Daoy (cell line): ENCODE measurements at regions not wholly inside any gene's neighbourhood (a gene's known extent, or its start where the extent isn't known, plus 50 kb on each side); places are given as distances from the start of the nearest gene placed in this dataset.
A peak's percentile ranks its signal among the peaks of the same experiment; 100 is the strongest.
"Not testable (repeated sequence)": the region's sequence is repeated elsewhere in the genome, so short reads cannot be mapped to it uniquely, and the experiment has no call there.

Experiments
- DNase-seq: peaks from one replicate; pipeline ENCODE4 v3.0.0-alpha.2; 2015; ENCODE audit warnings: low read depth

DNA sequence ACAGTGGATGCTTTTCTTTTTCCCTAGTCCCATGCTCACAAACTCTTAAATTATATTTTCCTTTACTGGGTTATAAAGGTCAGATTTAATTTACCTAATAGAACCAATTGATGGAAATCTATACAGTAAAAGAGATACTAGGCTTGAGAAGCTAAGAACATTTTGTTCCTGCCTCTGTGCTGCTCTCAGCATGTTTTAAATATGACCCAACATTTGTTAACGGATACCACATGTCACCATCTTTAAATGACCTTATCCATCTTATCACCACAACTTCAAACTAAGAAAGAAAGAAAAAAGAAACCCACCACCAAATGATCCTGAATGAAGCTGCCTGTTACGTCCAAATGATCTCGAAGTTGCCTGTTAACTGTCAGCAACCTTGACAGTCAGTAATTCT, 334.7 kb upstream of the ZNF608 start:
- DNase-seq: no peak

DNA sequence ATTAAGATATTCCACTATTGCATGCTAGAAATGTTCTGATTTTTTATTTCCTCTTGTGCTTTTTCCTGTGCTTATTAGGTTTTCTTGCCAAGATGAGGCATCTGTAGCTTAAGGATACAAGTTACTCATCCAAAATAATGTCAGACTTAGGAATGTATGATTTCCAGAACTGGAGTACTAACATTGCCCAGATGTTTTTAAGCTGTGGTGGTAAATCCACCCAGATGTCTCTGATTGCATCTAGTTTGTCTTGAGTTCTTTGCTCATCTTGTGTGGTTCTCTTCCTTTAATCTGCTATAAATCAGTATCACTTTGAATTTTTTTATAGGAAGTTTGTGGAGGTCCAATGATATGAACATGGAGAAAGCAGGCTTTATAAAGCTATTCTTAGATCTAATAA, 337.5 kb upstream of the ZNF608 start:
- DNase-seq: no peak

DNA sequence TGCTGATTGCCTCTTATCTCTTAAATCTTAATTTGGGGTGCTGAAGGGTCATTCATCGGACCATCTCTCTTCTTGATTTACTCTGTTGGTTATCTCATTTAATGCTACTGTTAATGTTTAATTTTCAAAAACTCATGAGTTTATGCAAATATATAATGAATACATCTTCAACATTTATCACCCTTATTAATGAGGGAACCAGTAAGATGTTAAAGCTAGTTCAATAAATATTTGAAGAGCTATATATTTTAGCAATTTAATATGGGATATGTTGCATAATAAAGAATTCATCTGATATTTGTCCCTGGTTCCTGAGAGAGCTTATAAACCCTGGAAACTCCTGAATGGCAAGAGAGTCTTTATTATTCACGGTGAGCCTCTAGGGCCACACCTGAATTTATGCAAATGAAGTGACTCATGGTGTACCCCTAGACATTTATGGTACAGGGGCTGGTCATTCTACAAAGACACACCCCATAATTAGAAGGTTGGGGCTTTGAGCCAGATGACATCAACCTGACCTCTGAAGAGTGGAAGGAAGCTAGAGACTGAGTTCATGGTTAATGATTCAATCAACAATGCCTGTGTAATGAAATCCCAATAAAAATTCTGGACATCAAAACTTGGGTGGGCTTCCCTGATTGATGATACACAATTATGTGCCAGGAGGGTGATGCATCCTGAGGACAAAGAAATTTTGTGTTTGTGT, 339.5 kb upstream of the ZNF608 start:
- no peak for DNase-seq

DNA sequence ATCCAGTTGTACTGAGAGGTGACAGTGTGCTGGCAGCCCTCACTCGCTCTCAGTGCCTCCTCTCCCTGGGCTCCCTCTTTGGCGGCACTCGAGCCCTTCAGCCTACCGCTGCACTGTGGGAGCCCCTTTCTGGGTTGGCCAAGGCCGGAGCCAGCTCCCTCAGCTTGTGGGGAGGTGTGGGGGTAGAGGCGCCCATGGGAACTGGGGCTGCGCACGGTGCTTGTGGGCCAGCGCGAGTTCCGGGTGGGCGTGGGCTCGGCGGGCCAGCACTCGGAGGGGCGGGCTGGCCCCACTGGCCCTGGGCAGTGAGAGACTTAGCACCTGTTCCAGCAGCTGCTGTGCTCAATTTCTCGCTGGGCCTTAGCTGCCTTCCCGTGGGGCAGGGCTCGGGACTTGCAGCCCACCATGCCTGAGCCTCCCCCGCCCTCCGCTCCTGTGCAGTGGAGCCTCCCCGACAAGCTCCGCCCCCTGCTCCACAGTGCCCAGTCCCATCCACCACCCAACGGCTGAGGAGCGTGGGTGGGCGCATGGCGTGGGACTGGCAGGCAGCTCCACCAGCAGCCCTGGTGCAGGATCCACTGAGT, 342.2 kb upstream of the ZNF608 start:
- no peak for DNase-seq

DNA sequence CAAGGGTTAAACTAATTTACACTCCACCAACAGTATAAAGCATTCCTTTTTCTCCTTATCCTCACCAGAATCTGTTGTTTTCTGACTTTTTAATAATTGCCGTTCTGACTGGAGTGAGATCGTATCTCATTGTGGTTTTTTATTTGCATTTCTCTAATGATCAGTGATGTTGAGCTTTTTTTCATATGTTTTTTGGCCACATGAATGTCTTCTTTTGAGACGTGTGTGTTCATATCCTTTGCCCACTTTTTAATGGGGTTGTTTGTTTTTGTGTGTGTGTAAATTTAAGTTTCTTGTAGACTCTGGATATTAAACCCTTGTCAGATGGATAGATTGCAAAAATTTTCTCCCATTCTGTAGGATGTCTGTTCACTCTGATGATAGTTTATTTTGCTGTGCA, 345.7 kb upstream of the ZNF608 start:
- not testable (repeated sequence) for DNase-seq

DNA sequence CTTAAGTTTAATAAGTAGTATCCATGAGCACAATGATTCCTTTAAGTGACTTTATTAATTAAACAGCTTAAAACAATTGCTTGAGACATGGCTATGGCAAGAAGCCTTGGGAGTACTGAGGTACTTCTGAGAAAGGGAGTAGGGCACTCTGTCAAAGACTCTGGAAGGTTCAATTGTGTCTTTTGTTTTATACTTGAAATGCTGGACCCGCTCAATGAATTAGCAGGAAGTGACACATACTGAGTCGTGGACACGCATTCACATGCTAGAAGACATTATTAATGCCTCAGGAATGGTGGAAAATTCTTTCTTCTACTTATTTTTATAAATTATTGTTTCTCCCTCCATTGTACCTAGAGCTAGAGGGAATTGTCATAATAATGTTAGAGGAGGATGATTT, 347.3 kb upstream of the ZNF608 start:
- peak; percentile 70 for DNase-seq

DNA sequence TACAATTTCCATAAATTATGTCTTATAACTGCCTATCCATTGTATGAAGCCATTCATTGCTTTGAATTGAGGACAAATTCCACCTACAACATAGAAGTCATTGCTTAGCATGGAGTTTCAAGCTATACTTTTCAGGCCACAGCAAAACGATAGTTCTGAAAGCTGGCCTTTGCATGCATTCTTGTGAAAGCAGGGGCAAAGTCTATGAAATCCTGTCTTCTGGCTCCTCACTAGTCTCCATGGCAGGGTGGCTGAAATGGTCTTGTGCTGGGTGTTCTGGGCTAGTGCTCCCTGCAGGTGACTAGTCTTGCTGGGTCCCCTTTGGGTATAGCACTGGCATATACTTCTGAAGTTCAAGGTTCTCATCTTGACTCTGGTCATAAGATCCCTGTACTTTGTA, 353.9 kb upstream of the ZNF608 start:
- DNase-seq: no peak

DNA sequence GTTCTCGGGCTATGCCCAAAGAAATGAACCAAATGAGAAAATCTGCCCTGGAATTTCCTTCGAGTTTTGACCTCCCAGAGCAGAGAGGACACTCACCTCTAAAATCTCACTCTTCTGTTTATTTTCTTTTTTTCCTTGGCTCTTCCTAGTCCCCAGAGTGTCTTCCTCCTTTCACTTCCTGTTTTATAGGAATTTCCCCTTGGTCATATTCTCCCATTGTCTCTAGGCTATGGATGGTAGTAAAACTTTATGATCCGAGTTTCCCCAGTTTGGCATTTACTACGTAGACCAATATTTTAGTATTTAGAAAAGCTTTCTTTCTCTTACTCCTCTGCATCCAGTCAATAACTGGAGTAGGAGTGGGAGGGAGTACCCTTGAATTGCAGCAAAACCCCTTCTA, 354.5 kb upstream of the ZNF608 start:
- no peak for DNase-seq

DNA sequence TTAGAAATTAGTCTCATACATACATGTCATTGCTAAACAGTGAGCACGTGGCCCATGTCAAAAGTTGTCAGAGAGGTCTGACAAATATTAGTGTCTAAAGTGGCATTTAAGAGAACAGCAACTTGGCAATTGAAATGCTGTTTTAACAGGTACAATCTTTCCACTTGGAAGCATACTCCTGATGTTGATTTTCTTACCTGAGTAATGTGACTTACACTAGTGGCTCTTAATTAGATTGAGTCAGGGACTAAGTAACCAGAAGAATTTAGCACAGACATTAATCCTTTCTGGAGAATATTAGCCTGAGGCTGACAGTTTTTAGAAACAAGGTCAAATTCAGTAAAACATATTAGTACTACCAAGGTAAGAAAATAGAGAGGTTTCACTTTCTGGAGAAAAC, 357.0 kb upstream of the ZNF608 start:
- DNase-seq: no peak

DNA sequence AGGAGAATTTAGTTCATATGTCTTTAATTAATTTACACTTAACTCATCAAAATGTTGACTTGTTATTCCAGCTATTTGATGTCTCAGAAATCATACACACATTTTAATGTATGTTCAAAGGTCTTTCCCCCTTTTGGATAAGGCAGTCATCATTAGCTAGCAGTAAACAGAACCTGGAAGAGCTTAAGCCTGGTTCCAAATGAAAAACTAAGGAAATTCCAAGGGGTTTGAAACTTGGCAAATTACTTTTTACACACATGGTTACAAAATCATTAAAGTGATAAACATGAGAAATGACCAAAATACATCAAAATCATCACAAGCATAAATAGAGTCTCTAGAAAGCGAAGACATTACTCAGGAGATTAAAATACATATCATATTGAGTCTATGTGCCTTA, 359.8 kb upstream of the ZNF608 start:
- no peak for DNase-seq

DNA sequence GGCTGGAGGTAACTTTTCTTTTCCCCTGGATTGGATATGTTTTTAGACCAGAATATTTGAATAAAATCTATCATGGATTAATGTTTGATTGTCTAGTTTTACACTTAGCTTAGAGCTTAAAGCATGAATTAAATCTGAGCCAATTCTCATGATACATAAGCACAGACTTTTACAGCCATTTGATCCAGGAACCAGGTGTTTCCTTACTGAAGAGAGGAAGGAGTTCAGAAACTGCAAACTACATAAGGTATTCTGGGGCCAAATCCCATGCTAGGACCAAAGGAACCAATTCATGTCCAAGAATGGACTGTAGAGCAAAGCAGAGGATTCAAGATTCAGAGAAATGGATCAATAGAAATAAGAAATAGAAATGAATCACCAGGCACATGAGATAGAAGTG, 360.4 kb upstream of the ZNF608 start:
- no peak for DNase-seq

DNA sequence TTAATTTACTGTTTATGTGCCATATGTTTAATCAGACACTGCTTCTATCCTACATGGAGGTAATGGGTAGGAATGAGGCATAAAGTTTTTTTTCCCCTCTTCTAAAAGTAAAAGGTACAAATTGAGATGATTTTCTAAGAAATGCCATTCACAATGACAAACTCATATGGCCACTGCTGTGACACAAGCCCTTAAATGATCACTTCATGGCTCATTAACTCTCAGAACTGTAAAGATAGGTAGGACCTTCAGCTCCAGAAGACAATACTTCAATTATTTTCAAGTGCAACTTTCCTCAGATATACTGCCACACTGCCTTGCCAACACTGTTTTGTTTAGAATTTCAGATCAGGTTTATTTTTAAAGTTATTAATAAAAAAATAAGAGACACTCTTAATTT, 362.9 kb upstream of the ZNF608 start:
- DNase-seq: no peak

DNA sequence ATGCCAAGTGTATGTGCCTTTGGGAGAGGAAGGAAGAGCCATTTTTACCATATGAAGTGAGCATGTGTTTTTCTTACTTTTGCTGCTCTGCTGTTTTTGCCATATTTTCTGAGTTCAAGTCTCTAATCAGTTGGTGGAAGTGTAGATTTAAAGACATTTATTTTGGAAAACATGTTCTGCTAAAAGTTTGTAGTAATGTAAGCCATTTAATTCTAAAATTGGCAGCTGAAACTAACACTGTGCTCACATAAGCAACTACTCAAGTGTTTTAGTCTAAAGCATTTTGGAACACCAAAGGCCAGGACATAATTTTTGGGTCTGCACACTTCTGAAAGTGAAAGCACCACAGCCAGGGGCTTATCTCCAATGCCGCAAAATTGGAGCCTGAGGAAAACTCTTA, 363.4 kb upstream of the ZNF608 start:
- DNase-seq: no peak

DNA sequence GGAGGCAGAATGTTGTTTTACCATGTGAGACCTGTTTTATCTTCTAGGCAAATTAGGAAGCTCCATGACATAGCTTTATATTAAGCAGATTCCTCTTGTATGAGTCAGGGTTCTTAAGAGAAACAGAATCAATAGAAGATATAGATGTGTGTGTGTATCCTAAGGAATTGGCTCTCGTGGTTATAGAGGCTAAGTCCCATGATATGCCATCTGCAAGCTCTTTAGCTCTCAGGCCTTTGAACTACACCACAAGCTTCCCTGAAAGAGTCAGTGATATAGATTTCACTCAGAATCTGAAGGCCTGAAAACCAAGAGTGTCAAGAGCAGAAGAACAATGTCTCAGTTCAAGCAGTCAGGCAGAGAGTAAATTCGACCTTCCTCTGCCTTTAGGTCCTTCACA, 365.8 kb upstream of the ZNF608 start:
- DNase-seq: no peak

DNA sequence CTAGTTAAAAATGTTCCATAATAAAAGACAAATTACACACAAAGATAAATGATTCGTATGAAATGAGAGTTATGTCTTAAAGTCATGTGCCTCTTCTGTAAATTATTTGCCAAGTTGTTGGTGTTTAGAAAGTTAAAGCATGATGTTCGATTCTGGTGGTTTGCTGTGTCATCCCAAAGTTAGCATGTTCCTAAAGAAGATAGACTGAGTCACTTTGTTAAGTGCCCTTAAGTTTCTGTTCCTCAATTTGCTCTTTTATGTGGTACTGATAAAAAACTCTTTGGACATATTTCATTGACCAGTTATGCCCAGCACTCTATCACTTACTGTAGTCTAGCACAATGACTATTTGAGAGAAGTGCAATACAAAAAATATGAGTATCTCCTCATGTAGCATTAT, 366.9 kb upstream of the ZNF608 start:
- DNase-seq: no peak

DNA sequence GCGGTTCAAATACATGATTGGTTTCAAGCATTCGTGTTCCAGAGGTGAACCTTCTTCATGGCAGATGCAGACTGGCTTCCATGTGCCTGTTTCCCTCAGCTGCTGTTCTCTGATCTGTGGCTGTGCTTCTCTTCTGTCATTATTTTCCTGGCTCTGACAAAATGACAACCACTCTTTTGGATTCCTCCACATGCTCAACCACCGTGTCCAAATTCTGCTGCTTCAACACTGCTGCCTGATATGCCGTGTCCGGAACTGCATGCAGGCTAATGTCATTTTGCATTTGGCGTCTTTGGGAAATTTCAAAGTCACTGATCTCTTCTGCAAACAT, 368.7 kb upstream of the ZNF608 start:
- DNase-seq: no peak

DNA sequence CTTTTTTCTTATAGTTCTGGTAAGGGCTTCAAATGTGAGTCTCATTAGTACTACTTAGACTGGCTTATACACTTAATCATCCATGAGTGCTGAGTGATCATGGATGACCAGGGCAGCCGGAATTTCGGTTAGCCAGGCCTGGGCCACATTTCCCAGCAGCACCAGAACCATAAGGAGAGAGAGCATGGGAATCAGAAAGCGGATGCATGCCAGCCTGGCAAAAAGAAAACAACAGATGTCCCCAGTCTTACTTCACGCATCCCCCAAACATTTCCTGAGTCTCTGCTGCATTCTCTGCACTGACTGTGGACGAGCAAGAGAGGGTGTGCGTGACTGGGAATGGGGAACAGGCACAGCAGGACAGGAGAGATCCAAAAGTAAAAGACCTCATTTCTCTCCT, 371.1 kb upstream of the ZNF608 start:
- peak; percentile 7 for DNase-seq

DNA sequence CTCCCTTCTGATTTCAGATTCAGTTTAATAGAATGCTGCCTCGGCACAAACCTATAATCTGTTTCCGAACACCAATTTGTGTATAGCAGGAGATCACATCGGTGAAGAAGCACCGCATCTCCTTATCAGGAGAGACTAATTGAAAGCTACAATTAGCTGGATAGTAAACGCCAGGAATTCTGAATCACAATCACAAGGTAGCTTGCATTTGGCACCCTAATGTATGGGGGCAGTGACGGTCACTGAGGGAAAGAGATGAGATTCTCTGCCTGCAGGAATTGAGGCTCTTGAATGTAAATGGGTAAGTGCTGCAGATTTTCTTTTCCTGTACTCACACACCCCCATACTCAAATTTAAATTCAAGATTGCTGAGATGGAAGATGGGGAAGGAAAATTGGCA, 373.6 kb upstream of the ZNF608 start:
- DNase-seq: no peak

DNA sequence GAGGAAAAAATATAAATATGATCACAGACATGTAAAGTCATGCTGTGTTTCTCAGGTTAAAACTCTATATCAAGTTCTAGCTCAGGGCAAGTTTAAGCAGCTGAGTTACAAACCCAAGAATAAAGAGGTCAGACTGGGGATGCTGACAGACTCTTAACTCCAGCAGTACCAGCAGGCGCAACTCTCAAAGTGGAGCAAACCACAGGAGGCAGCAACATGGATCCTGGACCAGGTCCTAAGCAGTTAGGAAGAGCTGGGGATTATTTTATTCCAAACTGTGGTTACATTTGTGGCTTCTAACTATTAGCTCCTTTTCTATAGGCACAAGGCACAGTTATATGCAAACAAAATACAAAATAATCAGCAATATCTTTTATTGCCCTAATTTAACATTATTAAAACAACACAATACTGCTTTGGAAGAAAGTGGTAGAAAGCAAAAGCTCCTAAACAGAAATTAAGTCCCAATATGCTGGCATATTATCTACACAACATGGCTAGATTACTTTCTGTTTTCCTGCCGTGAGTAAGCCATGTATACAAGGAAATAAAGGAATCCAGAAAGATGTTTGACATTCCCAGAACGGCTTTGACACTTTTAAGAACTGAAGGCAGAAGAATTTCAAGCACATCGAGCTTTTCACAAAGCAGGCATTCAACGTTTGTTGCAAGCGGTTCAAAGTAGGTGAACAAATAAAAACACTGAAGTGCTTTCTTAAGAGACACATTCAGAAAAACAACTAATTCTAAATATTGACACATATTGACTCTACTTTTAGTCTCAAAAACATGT, 378.8 kb upstream of the ZNF608 start:
- DNase-seq: peak; percentile 9

DNA sequence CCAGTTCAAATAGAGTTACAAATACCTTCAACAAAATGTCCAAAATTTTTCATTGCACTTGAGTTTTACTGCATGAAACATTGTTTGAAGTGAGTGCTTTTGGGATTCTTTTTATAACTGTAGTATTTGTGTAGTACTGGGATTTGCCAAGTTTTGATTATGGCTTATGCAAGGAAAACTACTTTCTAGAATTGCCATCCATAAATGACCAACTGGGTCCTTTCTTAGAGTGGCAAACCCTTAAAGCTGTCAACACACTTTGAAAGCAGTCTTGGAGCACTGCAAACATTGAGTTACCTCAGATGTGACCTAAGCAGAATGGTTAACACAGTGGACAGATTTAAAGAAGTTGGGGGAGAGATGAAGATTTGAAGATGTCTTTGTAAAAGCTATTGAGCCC, 379.6 kb upstream of the ZNF608 start:
- no peak for DNase-seq

DNA sequence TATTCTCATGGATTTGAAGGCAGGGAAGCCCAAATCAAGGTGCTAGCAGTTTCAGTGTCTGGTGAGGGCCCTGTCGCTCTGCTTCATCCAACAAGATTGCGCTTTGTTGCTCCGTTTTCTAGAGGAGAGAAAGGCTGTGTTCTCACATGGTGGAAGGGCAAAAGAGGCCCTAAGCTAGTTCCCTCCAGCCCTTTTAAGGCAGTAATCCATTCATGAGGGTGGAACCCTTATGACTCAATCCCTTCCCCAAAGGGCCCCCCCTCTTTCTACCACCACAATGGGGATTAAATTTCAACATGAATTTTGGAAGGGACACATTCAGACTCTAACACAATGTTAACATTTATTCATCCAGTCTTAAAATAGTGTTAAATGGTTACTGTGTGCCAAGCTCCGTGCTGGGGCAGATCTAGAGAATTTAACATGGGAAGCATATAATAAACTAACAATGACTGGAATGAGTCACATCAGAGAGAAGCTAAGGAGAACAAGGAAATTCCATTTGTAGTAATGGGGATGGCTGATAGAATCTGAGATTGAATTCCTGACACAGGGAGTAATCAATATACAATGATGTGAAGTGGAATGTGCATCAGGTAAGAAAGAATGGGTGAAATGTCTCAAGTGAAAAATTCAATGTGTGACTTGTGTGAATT, 382.8 kb upstream of the ZNF608 start:
- peak; percentile 12 for DNase-seq

DNA sequence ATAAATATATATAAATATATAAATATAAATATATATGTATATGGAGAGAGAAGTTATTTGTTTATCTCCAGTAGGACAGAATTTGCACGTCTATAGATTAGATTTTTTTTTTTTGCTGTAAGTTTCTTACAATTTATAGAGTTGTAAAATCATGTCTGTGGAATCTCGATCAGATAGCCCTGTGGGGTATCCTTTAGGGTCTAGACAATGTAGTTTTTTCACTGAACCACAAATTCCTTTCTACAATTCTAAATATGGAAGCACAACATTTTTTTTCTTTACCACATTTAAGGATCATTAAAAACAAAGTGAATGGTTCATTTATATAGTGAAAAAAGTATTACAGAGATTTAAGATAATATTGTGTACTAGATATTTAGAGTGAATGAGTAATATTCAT, 384.2 kb upstream of the ZNF608 start:
- DNase-seq: no peak
